ENCODE measurements at regions not wholly inside any gene's neighbourhood (a gene's known extent, or its start where the extent isn't known, plus 50 kb on each side); places are given as distances from the start of the nearest gene placed in this dataset.

DNA sequence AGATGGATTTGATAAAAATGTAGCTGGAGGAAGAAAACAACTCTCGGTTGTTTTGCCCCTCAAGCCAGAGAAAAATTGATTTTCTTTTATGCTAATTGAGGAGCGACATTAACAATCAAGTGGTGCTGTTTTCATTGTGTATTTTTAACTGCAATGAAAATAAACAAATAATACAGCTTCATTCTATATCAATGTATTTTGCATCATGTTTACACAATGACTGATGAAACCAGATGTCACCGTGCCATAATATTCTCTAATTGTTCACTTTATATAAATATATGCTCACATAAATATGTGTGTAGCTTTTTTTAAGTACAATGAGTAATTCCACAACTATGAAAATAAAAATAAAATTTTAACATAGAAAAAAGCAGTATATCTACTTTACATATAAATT, 139.0 kb upstream of the PRDM9 start:
- CTCF ChIA-PET: no interaction called here
- no peak overlapping the region for H3K4me2 ChIP-seq

DNA sequence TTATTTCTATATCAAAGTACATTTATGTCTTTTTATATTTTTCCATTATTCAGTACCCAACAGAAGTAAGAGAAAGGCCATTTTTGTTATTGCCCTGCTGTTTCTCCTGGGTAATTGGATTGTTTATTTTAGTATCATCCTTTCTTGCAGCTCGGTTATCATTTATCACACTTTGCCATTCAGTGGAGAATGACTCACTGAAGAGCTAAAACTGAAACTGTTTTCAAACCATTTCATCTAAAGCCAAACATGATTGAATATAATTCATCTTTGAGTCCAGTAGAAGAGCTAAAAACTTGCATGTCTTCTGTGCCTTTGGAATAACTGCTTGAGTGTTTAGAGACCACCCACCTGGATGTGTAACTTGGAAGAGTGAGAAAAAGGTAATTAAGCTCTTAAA, 139.5 kb upstream of the PRDM9 start:
- H3K36me3 ChIP-seq (ENCODE audit: low read depth): no peaks in the 10 kb centered on the region
- TF ChIP-seq EZH2 (IDR thresholded peaks at IDR 0.05; ENCODE audit: low read depth): no peak
- TF ChIP-seq, protein P1, sequence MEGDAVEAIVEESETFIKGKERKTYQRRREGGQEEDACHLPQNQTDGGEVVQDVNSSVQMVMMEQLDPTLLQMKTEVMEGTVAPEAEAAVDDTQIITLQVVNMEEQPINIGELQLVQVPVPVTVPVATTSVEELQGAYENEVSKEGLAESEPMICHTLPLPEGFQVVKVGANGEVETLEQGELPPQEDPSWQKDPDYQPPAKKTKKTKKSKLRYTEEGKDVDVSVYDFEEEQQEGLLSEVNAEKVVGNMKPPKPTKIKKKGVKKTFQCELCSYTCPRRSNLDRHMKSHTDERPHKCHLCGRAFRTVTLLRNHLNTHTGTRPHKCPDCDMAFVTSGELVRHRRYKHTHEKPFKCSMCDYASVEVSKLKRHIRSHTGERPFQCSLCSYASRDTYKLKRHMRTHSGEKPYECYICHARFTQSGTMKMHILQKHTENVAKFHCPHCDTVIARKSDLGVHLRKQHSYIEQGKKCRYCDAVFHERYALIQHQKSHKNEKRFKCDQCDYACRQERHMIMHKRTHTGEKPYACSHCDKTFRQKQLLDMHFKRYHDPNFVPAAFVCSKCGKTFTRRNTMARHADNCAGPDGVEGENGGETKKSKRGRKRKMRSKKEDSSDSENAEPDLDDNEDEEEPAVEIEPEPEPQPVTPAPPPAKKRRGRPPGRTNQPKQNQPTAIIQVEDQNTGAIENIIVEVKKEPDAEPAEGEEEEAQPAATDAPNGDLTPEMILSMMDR (conservative IDR thresholded peaks at IDR 0.05): no peak
- no peak overlapping the region for H2AFZ ChIP-seq
- no TSS peak for BruUV-seq (replicated peaks)
- H3K4me3 ChIP-seq: no peak overlapping the region
- no peak overlapping the region for H3K4me2 ChIP-seq
- H3K27me3 ChIP-seq (ENCODE audit: insufficient read depth, low read depth): no peaks in the 10 kb centered on the region
- no peak for DNase-seq
- H3F3A ChIP-seq (ENCODE audit: insufficient read depth, low read depth): no peaks in the 10 kb centered on the region
- H3K9me3 ChIP-seq (ENCODE audit: insufficient read depth, low read depth): 0 out of 2 replicates have a peak, but pooled peaks cover 7% of the 10 kb centered on the region
- POLR2A ChIA-PET (ENCODE audit: unreplicated experiment): interaction anchor here (0.5 kb wide), 1 partner anchor 423 kb away, joined by 12 read pairs; no protein-coding TSS in a partner anchor
- CTCF ChIA-PET: no interaction called here
- no peak overlapping the region for H3K27ac ChIP-seq
- no peaks in the 10 kb centered on the region for H3K79me2 ChIP-seq (ENCODE audit: low read depth)
- intact Hi-C loops (cut with micrococcal nuclease; ENCODE audit: unreplicated experiment): no loop called here
- H3K4me1 ChIP-seq (replicated peaks; ENCODE audit: insufficient read depth): no peaks in the 10 kb centered on the region
- no peaks in the 10 kb centered on the region for H3K9me2 ChIP-seq (ENCODE audit: insufficient read depth)
- H4K20me1 ChIP-seq (ENCODE audit: insufficient read depth): no peaks in the 10 kb centered on the region

More for the DNA sequence above, 139.0 kb upstream of the PRDM9 start:
- POLR2A ChIA-PET (ENCODE audit: unreplicated experiment): interaction anchor here (0.5 kb wide), 1 partner anchor 423 kb away, joined by 12 read pairs; no protein-coding TSS in a partner anchor
- Histone ChIP-seq H3K27ac (no peak overlapping the region), H3K4me1 (replicated peaks; ENCODE audit: insufficient read depth) (no peaks in the 10 kb centered on the region), H4K20me1 (ENCODE audit: insufficient read depth) (no peaks in the 10 kb centered on the region), H3F3A (ENCODE audit: insufficient read depth, low read depth) (no peaks in the 10 kb centered on the region), H3K27me3 (ENCODE audit: insufficient read depth, low read depth) (no peaks in the 10 kb centered on the region), H2AFZ (no peak overlapping the region), H3K36me3 (ENCODE audit: low read depth) (no peaks in the 10 kb centered on the region), H3K79me2 (ENCODE audit: low read depth) (no peaks in the 10 kb centered on the region), H3K4me3 (no peak overlapping the region), H3K9me2 (ENCODE audit: insufficient read depth) (no peaks in the 10 kb centered on the region), H3K9me3 (ENCODE audit: insufficient read depth, low read depth) (0 out of 2 replicates have a peak, but pooled peaks cover 7% of the 10 kb centered on the region)
- BruUV-seq (replicated peaks): no TSS peak
- TF ChIP-seq, protein P1 (conservative IDR thresholded peaks at IDR 0.05): no peak
- TF ChIP-seq EZH2 (IDR thresholded peaks at IDR 0.05; ENCODE audit: low read depth): no peak
- intact Hi-C loops (cut with micrococcal nuclease; ENCODE audit: unreplicated experiment): no loop called here
- DNase-seq: no peak

DNA sequence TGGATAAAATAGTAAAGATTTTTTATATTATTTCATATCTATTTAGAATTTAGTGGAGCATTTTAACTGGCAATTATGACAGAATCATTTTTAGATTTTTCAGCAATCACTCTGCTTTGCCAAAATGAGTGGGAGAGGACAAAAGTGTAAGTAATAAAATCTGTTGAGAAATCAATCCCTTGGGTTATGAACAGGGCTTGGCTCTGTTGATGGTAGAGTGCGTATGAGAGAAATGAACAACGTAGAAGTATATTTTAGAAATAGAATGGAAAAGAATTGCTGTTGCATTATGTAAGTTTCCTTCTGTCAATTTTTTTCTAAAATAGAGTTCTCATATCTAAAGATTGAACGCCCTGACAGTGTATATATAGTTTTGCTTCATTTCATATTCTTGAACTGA, 154.1 kb upstream of the PRDM9 start:
- no peaks in the 10 kb centered on the region for H3K27me3 ChIP-seq (ENCODE audit: insufficient read depth, low read depth)
- no peaks in the 10 kb centered on the region for H3K9me3 ChIP-seq (ENCODE audit: insufficient read depth, low read depth)
- H3K4me3 ChIP-seq: no peak overlapping the region
- BruUV-seq (replicated peaks): no TSS peak
- H3K27ac ChIP-seq: no peak overlapping the region
- H2AFZ ChIP-seq: no peak overlapping the region
- no peaks in the 10 kb centered on the region for H4K20me1 ChIP-seq (ENCODE audit: insufficient read depth)
- ChIA-PET POLR2A (ENCODE audit: unreplicated experiment) (no interaction called here), CTCF (no interaction called here)
- no peaks in the 10 kb centered on the region for H3K36me3 ChIP-seq (ENCODE audit: low read depth)
- no peak overlapping the region for H3K4me2 ChIP-seq
- H3K4me1 ChIP-seq (replicated peaks; ENCODE audit: insufficient read depth): no peaks in the 10 kb centered on the region
- H3K9me2 ChIP-seq (ENCODE audit: insufficient read depth): no peaks in the 10 kb centered on the region
- no peaks in the 10 kb centered on the region for H3K79me2 ChIP-seq (ENCODE audit: low read depth)
- no peak for DNase-seq
- intact Hi-C loops (cut with micrococcal nuclease; ENCODE audit: unreplicated experiment): no loop called here
- no peaks in the 10 kb centered on the region for H3F3A ChIP-seq (ENCODE audit: insufficient read depth, low read depth)
- TF ChIP-seq, protein P1 (conservative IDR thresholded peaks at IDR 0.05): no peak
- TF ChIP-seq EZH2 (IDR thresholded peaks at IDR 0.05; ENCODE audit: low read depth): no peak

All from PC-9 (cell line).